ENCODE measurements at regions not wholly inside any gene's neighbourhood (a gene's known extent, or its start where the extent isn't known, plus 50 kb on each side); places are given as distances from the start of the nearest gene placed in this dataset.

- Mint-ChIP-seq H3K4me3 (ENCODE audit: unreplicated experiment) (no peak overlapping the region), H3K27ac (ENCODE audit: unreplicated experiment) (no peak overlapping the region), H3K4me1 (ENCODE audit: low read depth) (no peaks in the 10 kb centered on the region), H3K36me3 (ENCODE audit: low read depth) (no peaks in the 10 kb centered on the region), H3K27me3 (ENCODE audit: low read depth) (peaks cover 1% of the 10 kb centered on the region), H3K9me3 (ENCODE audit: low read depth) (peaks cover 21% of the 10 kb centered on the region)
- no peak for DNase-seq (ENCODE audit: low spot score)
- TF ChIP-seq CTCF (IDR thresholded peaks at IDR 0.05): no peak
Observed at GRCh38 chr20:21609221-21609620, 95.4 kb upstream of the NKX2-2 start.

GRCh38 chr20:21608777-21609176 is 94.9 kb upstream of the NKX2-2 start:
- no peaks in the 10 kb centered on the region for H3K4me1 Mint-ChIP-seq (ENCODE audit: low read depth)
- no peak for DNase-seq (ENCODE audit: low spot score)
- H3K27ac Mint-ChIP-seq (ENCODE audit: unreplicated experiment): no peak overlapping the region
- peaks cover 23% of the 10 kb centered on the region for H3K9me3 Mint-ChIP-seq (ENCODE audit: low read depth)
- H3K27me3 Mint-ChIP-seq (ENCODE audit: low read depth): no peaks in the 10 kb centered on the region
- no peak overlapping the region for H3K4me3 Mint-ChIP-seq (ENCODE audit: unreplicated experiment)
- no peaks in the 10 kb centered on the region for H3K36me3 Mint-ChIP-seq (ENCODE audit: low read depth)
- TF ChIP-seq CTCF (IDR thresholded peaks at IDR 0.05): no peak

- Mint-ChIP-seq H3K27me3 (ENCODE audit: low read depth) (no peaks in the 10 kb centered on the region), H3K36me3 (ENCODE audit: low read depth) (no peaks in the 10 kb centered on the region), H3K9me3 (ENCODE audit: low read depth) (peaks cover 23% of the 10 kb centered on the region), H3K4me1 (ENCODE audit: low read depth) (no peaks in the 10 kb centered on the region), H3K27ac (ENCODE audit: unreplicated experiment) (no peak overlapping the region), H3K4me3 (ENCODE audit: unreplicated experiment) (no peak overlapping the region)
- no peak for DNase-seq (ENCODE audit: low spot score)
- no peak for TF ChIP-seq CTCF (IDR thresholded peaks at IDR 0.05)
Observed at GRCh38 chr20:21607971-21608725, 94.3 kb upstream of the NKX2-2 start.

DNA sequence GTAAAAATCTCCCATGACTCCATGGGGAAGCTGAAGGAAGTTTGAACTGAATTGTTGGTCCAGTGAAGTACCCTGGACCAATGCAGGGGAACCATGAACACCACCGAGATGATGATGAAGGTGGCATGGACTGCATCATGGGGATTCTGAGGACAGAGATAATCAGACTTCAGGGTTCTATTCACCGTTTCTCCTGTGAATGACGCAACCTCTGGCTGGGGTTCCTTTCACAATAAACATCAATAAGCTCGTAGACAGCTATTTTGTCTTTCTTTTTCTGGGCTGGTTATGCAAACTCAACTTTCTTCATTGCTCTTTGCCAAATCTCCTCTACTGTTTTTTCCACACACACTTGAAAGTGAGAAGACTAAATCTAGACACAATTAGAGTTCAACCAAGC is 87.9 kb upstream of the NKX2-2 start:
- H3K4me3 Mint-ChIP-seq (ENCODE audit: unreplicated experiment): no peak overlapping the region
- no peaks in the 10 kb centered on the region for H3K27me3 Mint-ChIP-seq (ENCODE audit: low read depth)
- peaks cover 34% of the 10 kb centered on the region for H3K9me3 Mint-ChIP-seq (ENCODE audit: low read depth)
- no peak overlapping the region for H3K27ac Mint-ChIP-seq (ENCODE audit: unreplicated experiment)
- no peaks in the 10 kb centered on the region for H3K4me1 Mint-ChIP-seq (ENCODE audit: low read depth)
- no peaks in the 10 kb centered on the region for H3K36me3 Mint-ChIP-seq (ENCODE audit: low read depth)
- TF ChIP-seq CTCF (IDR thresholded peaks at IDR 0.05): no peak
- no peak for DNase-seq (ENCODE audit: low spot score)

- H3K27ac Mint-ChIP-seq (ENCODE audit: unreplicated experiment): no peak overlapping the region
- TF ChIP-seq CTCF (IDR thresholded peaks at IDR 0.05): no peak
Observed at GRCh38 chr20:21586682-21587081, 72.8 kb upstream of the NKX2-2 start.

More at GRCh38 chr20:21586682-21587081, 72.8 kb upstream of the NKX2-2 start:
- Mint-ChIP-seq H3K4me1 (ENCODE audit: low read depth) (no peaks in the 10 kb centered on the region), H3K9me3 (ENCODE audit: low read depth) (no peaks in the 10 kb centered on the region), H3K36me3 (ENCODE audit: low read depth) (no peaks in the 10 kb centered on the region), H3K4me3 (ENCODE audit: unreplicated experiment) (no peak overlapping the region), H3K27me3 (ENCODE audit: low read depth) (no peaks in the 10 kb centered on the region)
- DNase-seq (ENCODE audit: low spot score): no peak

All from chondrocyte (in vitro differentiated cells).